ENCODE measurements at regions not wholly inside any gene's neighbourhood (a gene's known extent, or its start where the extent isn't known, plus 50 kb on each side); places are given as distances from the start of the nearest gene placed in this dataset.
"Not testable (repeated sequence)": the region's sequence is repeated elsewhere in the genome, so short reads cannot be mapped to it uniquely, and the experiment has no call there.

- DNase-seq: no peak
These were observed 67.9 kb downstream of the TBX3 start for GRCh38 chr12:114616081-114616480.

GRCh38 chr12:114614040-114614439 lies 69.9 kb downstream of the TBX3 start:
- DNase-seq: no peak

GRCh38 chr12:114612062-114612461 lies 71.9 kb downstream of the TBX3 start:
- no peak for DNase-seq

GRCh38 chr12:114611145-114612018 lies 72.6 kb downstream of the TBX3 start:
- DNase-seq: no peak

GRCh38 chr12:114608509-114608908 lies 75.5 kb downstream of the TBX3 start:
- DNase-seq: no peak

GRCh38 chr12:114605918-114606317 lies 78.1 kb downstream of the TBX3 start:
- no peak for DNase-seq

- no peak for DNase-seq
These were observed 79.4 kb downstream of the TBX3 start for GRCh38 chr12:114604606-114605005.

GRCh38 chr12:114600584-114600983 lies 83.4 kb downstream of the TBX3 start:
- DNase-seq: not testable (repeated sequence)

GRCh38 chr12:114598111-114598510 lies 85.9 kb downstream of the TBX3 start:
- DNase-seq: no peak

GRCh38 chr12:114592946-114593345 lies 91.0 kb downstream of the TBX3 start:
- no peak for DNase-seq

GRCh38 chr12:114588061-114588460 lies 95.9 kb downstream of the TBX3 start:
- DNase-seq: no peak

GRCh38 chr12:114580306-114580705 lies 103.7 kb downstream of the TBX3 start:
- DNase-seq: no peak

GRCh38 chr12:114579389-114579788 lies 104.6 kb downstream of the TBX3 start:
- no peak for DNase-seq

GRCh38 chr12:114562654-114563053 lies 121.3 kb downstream of the TBX3 start:
- no peak for DNase-seq

- DNase-seq: no peak
These were observed 128.5 kb downstream of the TBX3 start for GRCh38 chr12:114555451-114555850.

- DNase-seq: no peak
These were observed 136.3 kb downstream of the TBX3 start for GRCh38 chr12:114547636-114548035.

GRCh38 chr12:114530417-114530816 lies 124.5 kb upstream of the TBX5 start:
- DNase-seq: no peak

GRCh38 chr12:114529966-114530365 lies 124.0 kb upstream of the TBX5 start:
- DNase-seq: no peak

- no peak for DNase-seq
These were observed 122.8 kb upstream of the TBX5 start for GRCh38 chr12:114528766-114529165.

- not testable (repeated sequence) for DNase-seq
These were observed 115.2 kb upstream of the TBX5 start for GRCh38 chr12:114521160-114521559.

GRCh38 chr12:114512351-114512750 lies 106.4 kb upstream of the TBX5 start:
- no peak for DNase-seq

- peak; percentile 43 for DNase-seq
These were observed 102.7 kb upstream of the TBX5 start for GRCh38 chr12:114508529-114509129.

GRCh38 chr12:114506651-114507050 lies 100.7 kb upstream of the TBX5 start:
- no peak for DNase-seq

GRCh38 chr12:114504311-114504710 lies 98.4 kb upstream of the TBX5 start:
- DNase-seq: no peak

- DNase-seq: no peak
These were observed 95.5 kb upstream of the TBX5 start for GRCh38 chr12:114501474-114501807.

Data from NCI-H1436 (cell line).